Mononuclear cell (primary cell): ENCODE measurements at regions not wholly inside any gene's neighbourhood (a gene's known extent, or its start where the extent isn't known, plus 50 kb on each side); places are given as distances from the start of the nearest gene placed in this dataset.

Source experiments
- H3K27me3 ChIP-seq: 2 replicates; pipeline ENCODE4 v1.6.0; 2011; ENCODE audit warnings: low read length, control low read depth; ENCODE audit not compliant: insufficient read depth
- H3K4me1 ChIP-seq: 2 replicates; pipeline ENCODE4 v1.5.1; 2011; ENCODE audit warnings: mild to moderate bottlenecking, low read length, control low read depth; ENCODE audit not compliant: insufficient read depth
- H3K4me3 ChIP-seq: 2 replicates; pipeline ENCODE4 v1.5.1; 2011; ENCODE audit warnings: mild to moderate bottlenecking, low read length, moderate library complexity
- H3K9me3 ChIP-seq: 2 replicates; pipeline ENCODE4 v1.5.1; 2011; ENCODE audit warnings: low read depth, mild to moderate bottlenecking, control low read depth, low read length

DNA sequence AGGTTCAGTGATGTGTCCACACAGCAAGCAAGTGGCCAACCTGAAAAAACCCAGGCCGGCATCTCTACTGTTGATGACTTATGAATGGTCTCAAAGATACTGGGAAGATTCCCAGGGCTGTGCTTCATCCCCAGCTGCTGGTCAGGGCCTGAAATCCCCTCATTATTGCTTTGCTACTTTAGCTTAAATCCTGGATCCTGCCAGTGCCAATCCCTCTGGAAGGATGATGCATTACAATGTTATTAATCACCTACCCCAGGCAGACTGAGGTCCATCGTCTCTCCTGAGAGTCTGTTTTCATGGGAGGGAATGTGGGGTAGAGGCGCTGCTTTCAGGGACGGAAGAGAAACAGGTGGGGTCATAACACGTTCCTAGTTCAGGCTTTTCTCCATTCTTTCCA is 371.6 kb downstream of the RPS24 start:
- Histone ChIP-seq H3K4me1 (peaks cover 7% of the 10 kb centered on the region), H3K27me3 (no peaks in the 10 kb centered on the region), H3K4me3 (no peak overlapping the region), H3K9me3 (no peaks in the 10 kb centered on the region)

DNA sequence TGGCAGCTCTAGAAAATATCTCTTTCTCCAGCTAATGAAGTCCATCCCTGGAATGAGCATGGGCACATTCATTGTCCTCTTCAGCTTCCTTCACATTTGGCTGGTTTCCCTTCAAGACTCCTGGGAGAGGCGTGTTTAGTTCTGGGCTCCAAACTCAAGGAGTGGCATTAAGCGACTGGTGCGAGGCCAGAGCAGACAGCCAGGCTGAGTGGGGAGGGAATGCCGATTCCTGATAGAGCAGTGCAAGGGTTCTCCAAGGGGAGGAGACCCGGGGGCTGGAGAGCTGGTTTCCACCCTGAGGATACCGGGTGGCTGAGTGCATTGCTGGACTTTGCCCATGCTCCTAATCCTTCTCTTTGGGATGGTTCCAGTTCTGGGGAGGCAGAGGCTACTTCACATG is 372.1 kb downstream of the RPS24 start:
- H3K4me3 ChIP-seq, result no peak overlapping the region
- H3K4me1 ChIP-seq, result peaks cover 7% of the 10 kb centered on the region
- no peaks in the 10 kb centered on the region for H3K27me3 ChIP-seq
- H3K9me3 ChIP-seq, result no peaks in the 10 kb centered on the region

DNA sequence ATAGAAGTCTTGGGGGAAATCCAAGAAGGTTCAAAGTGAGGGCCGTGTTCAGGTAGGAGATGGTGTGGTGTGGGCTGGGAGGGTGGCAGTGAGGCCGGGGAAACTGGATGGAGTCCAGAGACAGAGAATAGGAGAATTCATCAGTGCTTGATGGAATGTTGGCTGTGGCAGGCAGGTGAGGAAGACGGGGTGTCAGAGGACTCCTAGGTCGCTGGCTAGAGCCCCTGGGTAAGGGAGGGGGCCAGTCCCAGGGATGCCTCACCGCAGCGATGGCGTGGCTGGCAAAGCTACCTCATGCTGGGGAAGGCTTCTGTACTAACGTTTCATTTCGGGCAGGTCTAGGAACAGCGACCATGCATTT is 373.0 kb downstream of the RPS24 start:
- Histone ChIP-seq H3K4me3 (no peak overlapping the region), H3K27me3 (no peaks in the 10 kb centered on the region)

DNA sequence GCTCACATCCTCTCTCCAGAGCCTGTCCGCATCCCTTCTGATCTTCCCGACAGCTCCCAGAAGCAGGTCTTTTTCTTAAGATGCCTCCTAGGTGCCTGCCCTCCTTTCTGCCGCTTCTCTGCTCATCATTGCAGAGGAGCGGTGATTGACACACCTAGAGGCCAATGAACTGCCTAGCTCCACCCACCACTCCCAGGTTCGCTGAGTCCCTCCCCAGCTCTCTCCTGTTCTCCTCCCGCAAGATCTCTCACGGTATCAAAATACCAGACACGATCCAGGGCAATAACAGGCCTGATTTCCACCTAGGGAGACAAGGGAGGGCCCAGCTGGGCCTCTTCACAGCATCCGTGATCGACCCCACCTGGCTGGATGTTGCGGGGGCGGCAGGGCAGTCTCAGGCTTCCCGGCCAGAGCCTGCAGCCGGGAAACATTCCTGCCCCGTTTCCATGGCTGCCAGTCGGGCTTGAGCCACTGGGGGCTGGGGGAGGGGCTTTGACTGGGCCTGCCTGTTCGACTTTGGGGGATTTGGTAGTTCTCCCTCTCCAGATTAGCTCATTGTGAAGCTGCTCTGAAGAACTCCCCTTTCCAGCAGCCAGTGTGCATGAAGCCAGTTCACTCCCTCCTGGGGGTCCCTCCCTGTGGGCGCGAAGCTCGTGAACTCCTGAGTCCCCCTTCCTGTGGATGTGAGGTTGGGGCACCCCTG is 373.5 kb downstream of the RPS24 start:
- H3K4me3 ChIP-seq, result no peak overlapping the region
- no peaks in the 10 kb centered on the region for H3K27me3 ChIP-seq
- H3K4me1 ChIP-seq, result peaks cover 7% of the 10 kb centered on the region
- no peaks in the 10 kb centered on the region for H3K9me3 ChIP-seq

More for the DNA sequence above, 373.0 kb downstream of the RPS24 start:
- Histone ChIP-seq H3K4me1 (peaks cover 7% of the 10 kb centered on the region), H3K9me3 (no peaks in the 10 kb centered on the region)

DNA sequence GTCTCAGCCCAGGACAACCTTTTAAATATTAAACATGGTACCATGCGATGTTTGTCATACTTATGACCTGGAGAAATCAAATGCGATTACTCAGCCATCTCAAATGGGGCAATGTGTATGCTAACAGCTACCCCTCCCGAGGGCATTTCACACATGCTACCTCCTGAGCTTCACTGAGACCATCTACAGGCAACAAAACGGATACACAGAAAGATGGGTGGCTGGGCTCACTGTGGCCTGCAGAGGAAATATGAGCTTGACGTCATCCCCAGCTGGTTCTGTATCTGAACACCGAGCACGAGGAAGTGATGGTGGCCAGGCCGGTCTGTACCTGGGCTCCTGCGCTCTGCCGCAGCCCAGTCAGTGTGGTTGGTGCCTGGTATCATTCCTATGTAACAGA is 374.3 kb downstream of the RPS24 start:
- H3K4me3 ChIP-seq, result no peak overlapping the region
- no peaks in the 10 kb centered on the region for H3K27me3 ChIP-seq
- peaks cover 7% of the 10 kb centered on the region for H3K4me1 ChIP-seq
- H3K9me3 ChIP-seq, result no peaks in the 10 kb centered on the region

DNA sequence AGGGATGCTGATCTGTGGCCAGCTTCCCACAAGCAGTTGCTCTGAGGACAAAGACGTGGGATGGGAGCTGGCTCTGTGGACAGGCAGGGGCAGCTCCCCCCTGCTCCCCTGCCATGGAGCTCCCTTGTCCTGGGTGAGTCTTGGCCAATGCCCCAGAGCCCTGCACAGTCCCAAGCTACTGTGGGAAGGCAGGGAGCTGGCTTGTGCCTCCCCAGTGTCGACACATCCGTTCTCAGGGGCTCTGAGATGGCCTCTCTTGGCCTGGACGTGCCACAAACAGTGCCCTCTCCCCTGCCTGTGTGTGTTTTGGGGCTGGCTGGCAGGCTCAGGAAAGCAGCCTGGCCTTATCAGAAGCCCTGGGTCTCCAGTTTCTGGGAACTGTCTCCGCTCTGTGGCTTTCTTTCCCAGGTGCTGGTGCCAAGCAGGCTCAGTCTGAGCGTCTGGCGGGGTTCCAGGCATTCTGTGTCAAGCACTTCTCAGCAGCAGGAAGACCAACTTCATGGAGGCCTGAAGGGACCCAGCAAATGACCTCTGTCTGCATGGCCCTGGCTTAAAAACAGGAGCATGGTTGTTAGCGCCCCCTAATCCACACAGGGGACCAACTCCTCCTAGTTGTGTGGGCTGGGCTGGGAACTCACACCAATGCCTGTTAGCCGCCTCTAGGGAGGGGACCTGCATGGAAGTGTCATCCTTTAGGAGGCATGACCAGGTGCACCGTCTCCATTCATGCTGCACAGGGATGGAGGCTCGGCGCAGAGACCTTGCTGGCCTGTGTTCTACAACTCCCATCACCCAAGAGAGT is 375.2 kb downstream of the RPS24 start:
- Histone ChIP-seq H3K27me3 (no peaks in the 10 kb centered on the region), H3K4me3 (no peak overlapping the region), H3K4me1 (peaks cover 7% of the 10 kb centered on the region), H3K9me3 (no peaks in the 10 kb centered on the region)

DNA sequence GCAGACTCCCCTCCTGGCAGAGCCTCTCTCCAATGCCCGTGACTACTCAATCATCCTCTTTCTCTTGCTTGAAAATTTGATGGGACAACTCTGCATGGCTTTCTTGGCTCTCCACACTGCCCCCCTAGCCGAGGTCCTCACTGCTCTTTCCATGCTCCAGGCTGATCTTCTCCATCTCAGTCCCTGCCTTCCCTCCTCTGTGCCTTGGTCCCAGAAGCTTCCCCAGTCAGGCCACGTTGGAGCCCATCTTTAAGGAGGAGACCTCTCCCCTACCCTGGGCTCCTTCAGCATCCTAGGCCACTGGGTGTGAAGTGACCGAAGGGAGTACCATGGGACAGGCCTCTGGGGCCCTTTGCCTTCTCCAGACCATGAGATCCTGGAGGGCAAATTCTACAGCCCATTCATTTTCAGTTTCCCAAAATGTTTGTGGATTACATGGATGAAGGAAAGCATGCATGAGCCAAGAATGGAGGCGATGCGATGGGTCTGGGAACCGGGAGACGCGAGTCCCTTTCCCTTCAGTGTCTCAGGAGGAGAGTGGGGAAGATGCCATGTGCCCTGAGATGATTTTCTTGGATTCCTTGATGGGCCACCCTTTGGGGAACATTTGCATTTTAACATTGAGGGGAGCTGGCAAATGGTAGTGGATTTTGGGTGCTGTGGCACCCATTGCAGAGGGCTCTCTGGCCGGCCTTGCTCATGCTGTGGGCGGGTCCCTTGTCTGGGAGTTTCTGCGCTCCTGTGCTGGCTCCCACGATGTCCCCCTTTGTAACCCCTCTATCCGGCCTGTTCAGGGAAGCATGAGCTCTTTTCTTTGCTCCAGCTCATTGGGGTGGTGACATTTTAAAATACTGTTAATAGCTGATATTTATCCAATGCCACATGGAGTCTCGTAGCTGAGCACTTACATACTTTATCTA is 376.6 kb downstream of the RPS24 start:
- Histone ChIP-seq H3K9me3 (no peaks in the 10 kb centered on the region), H3K27me3 (no peaks in the 10 kb centered on the region), H3K4me3 (no peak overlapping the region), H3K4me1 (peaks cover 7% of the 10 kb centered on the region)

DNA sequence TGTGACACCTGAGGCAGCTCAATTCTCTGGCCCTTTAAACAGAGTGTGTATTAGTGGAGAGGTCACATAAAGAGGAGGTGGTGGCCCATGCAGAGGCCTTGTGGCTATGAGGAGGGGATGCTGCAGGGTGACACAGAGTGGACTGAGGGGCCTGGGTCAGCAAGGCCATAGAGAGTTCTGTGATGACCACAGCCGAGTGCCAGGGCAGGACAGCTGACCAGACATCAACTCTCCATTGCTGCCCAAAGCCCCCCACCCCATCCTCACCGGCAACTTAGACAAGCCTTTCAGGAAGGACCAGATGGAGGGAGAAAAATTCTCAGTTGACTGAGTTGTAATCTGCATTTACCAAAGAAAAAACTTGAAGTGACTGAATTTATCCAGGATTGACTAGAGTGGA is 378.1 kb downstream of the RPS24 start:
- no peak overlapping the region for H3K4me3 ChIP-seq
- H3K4me1 ChIP-seq, result peaks cover 6% of the 10 kb centered on the region
- no peaks in the 10 kb centered on the region for H3K27me3 ChIP-seq
- H3K9me3 ChIP-seq, result no peaks in the 10 kb centered on the region

DNA sequence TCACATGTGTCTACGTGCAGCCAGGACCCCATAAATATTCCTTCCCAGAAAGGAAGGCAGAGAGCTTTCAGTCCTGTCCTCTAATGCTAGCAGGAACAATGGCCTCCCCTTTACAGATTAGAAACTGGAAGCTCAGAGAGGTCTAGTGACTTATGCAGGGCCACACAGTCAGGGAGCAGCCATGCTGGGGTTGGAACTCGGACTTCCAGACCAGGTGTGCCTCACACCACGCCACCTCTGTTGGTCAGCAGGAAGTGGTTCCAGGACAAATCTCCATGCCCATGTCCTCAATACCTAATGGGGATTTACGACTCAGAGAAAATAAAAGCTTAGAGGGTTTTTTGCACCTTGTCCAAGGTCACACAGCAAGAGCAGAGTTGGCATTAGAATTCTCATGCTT is 378.9 kb downstream of the RPS24 start:
- H3K9me3 ChIP-seq, result no peaks in the 10 kb centered on the region
- H3K27me3 ChIP-seq, result no peaks in the 10 kb centered on the region
- no peak overlapping the region for H3K4me3 ChIP-seq
- H3K4me1 ChIP-seq, result no peaks in the 10 kb centered on the region

DNA sequence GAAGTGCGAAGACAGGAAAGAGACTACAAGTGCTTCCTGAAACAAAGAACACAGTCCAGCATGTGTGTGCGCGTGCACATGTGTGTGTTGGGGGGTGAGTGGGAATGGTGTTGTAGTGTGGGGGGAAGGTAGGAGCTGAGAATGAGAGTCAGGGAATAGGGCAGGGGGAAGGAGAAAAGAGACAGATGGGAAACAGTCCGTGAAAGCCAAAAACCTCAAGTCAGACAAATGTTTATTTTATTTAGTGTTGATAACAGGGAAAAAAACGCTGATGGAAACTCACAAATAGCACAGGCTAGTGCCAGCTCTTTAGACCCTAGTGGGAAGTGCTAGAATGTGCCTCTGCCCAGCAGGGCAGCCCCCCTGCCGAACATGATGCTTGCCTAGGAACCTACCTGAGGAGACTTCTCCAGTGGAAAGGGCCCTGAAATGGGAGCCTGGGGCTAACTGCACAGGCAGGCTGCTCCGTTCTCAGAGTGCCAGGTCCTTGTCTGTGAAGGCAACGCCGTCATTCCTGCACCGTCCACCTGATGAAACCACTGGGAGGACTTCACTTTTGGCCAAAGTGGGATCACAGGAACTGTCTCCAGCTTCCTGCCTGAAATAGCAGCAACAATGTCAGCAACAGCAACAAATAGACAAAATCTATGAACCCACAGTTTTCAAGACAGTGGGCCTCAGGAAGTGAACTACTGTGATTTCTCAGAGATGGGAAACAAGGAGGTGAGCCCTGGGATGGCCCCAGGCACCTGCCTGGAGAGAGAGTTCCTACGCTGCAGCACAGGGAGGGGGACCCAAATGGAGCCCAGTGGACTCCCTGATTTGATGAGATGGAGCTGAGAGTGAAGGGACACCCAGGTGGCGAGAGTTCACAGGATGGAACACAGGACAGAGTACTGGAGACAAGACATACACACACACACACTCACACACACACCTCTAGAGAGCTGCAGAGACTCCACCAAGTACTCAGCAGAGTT is 379.7 kb downstream of the RPS24 start:
- no peaks in the 10 kb centered on the region for H3K9me3 ChIP-seq
- no peaks in the 10 kb centered on the region for H3K27me3 ChIP-seq
- H3K4me3 ChIP-seq, result no peak overlapping the region
- no peaks in the 10 kb centered on the region for H3K4me1 ChIP-seq

DNA sequence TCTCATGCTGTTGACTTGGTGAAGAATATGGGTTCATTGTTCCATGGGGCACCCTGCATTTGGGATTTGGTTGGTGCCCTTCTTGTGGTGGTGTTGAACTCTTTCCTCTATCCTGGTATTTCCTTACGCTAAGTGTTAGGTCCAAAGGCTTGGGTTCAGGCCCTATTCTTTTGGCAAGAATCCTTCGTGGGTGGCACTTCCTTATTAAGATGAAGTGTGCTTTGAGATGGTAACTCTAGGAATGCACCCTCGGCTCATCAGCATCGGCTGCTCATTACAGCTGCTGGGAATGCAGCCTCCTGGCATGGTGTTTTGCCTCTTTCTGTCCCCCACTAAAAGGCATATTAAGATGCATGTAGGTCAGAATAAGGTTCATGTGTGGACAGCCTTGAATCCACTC is 380.7 kb downstream of the RPS24 start:
- Histone ChIP-seq H3K27me3 (no peaks in the 10 kb centered on the region), H3K9me3 (no peaks in the 10 kb centered on the region), H3K4me1 (no peaks in the 10 kb centered on the region), H3K4me3 (no peak overlapping the region)

DNA sequence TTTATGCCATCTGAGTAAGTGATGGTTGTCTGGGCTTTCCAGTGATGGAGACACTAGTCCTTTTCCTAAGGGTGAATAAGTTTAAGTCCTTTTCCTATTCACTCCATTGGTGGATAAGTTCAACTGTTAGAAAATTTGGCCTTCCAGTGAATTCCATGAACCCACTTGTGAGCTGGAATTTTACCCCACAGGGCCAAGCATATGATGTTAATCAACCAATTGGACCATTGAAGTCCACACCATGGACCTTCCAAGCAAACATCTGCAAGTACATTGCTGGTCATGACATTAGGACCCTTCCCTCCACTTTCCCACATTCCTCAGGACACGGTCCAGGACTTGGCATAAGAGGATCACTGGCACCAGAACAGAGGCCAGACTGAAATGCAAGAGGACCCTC is 381.4 kb downstream of the RPS24 start:
- no peaks in the 10 kb centered on the region for H3K4me1 ChIP-seq
- H3K9me3 ChIP-seq, result no peaks in the 10 kb centered on the region
- H3K27me3 ChIP-seq, result no peaks in the 10 kb centered on the region
- no peak overlapping the region for H3K4me3 ChIP-seq

DNA sequence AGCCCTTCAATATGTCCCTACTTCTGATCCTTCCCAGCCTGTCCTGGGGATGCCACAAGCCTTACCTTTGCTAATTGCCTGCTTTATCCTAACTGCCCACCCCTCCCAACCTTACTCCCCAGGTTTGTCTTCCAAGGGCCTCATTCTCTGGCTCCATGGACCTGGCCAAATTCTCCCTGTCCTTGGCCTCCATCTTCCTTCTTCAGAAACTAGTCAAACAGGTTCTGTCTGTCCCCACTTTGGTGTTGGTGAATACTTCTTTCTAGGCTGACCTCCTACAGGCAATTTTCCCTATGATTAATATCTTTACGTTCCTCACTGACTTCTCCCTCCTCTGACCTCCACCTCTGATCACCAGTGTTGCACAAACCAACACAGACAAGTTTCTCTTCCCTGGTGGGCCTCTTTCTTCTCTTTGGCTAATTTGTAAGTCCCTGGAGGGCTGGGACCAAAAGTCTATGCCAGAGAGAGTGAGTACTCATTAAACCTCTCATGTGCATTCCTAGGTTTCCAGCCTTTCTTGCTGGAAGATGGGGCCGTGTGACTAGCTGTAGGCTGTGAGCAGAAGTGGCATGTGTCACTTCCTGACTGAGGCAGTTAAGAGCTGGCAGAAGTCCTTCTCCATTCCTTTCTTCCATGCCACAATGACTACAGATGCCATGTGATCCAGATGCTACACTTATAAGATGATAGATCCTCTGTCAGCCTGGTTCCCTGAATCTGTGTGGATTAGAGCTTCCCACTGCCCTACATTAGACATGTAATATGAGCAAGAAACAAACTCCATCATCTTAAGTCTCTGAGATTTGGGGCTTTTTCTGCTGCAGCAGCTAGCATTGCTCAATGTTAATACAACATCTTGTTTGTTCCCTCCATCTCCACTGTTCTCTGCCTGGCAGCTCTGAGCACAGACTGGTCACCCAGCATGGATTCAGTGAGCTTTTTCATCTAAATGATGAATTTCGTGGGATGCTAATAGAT is 382.7 kb downstream of the RPS24 start:
- H3K4me1 ChIP-seq, result no peaks in the 10 kb centered on the region
- H3K27me3 ChIP-seq, result no peaks in the 10 kb centered on the region
- H3K9me3 ChIP-seq, result no peaks in the 10 kb centered on the region
- no peak overlapping the region for H3K4me3 ChIP-seq
